ENCODE measurements at regions not wholly inside any gene's neighbourhood (a gene's known extent, or its start where the extent isn't known, plus 50 kb on each side); places are given as distances from the start of the nearest gene placed in this dataset.

DNA sequence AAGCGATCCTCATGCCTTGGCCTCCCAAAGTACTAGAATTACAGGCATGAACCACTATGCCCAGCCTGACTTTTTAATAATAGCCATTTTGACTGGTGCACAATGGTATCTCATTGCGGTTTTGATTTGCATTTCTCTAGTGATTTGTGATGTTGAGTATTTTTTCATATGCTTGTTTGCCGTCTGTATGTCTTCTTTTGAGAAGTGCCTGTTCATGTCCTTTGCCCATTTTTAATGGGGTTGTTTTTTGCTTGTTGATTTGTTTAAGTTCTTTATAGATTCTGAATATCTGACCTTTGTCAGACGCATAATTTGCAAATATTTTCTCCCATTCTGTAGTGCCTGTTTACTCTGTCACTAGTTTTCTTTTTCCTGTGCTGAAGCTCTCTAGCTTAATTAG lies 219.2 kb upstream of the CTBP2 start:
- H3K79me2 ChIP-seq (ENCODE audit: control insufficient read depth, insufficient read depth, low read length): no peaks in the 10 kb centered on the region
- H3K4me3 ChIP-seq (ENCODE audit: control extremely low read depth in 1 of 5, extremely low read depth in 1 of 5, insufficient read depth in 1 of 5, low read depth in 2 of 5, low read length in 4 of 5): no peak overlapping the region
- no peak for ATAC-seq (ENCODE audit: low read depth)
- peaks cover 3% of the 10 kb centered on the region for H3K9me3 Mint-ChIP-seq (ENCODE audit: insufficient read depth)
- intact Hi-C loops (cut with micrococcal nuclease): no loop called here
- no peaks in the 10 kb centered on the region for H4K20me1 ChIP-seq (ENCODE audit: control insufficient read depth, insufficient read depth, low read length, poor library complexity, severe bottlenecking)
- no peak overlapping the region for H3K27ac Mint-ChIP-seq
- no peak overlapping the region for H2AFZ ChIP-seq (ENCODE audit: insufficient read depth, low read depth, low read length, poor library complexity, severe bottlenecking)
- no peak overlapping the region for H3K4me2 ChIP-seq (replicated peaks; ENCODE audit: low read depth, low read length, poor library complexity, severe bottlenecking)
- no peak for TF ChIP-seq EZH2 (IDR thresholded peaks at IDR 0.05; ENCODE audit: borderline replicate concordance, insufficient read depth, low read depth, low read length, poor library complexity, severe bottlenecking)
- TF ChIP-seq, protein P1, sequence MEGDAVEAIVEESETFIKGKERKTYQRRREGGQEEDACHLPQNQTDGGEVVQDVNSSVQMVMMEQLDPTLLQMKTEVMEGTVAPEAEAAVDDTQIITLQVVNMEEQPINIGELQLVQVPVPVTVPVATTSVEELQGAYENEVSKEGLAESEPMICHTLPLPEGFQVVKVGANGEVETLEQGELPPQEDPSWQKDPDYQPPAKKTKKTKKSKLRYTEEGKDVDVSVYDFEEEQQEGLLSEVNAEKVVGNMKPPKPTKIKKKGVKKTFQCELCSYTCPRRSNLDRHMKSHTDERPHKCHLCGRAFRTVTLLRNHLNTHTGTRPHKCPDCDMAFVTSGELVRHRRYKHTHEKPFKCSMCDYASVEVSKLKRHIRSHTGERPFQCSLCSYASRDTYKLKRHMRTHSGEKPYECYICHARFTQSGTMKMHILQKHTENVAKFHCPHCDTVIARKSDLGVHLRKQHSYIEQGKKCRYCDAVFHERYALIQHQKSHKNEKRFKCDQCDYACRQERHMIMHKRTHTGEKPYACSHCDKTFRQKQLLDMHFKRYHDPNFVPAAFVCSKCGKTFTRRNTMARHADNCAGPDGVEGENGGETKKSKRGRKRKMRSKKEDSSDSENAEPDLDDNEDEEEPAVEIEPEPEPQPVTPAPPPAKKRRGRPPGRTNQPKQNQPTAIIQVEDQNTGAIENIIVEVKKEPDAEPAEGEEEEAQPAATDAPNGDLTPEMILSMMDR (IDR thresholded peaks at IDR 0.05): no peak
- H3K27me3 Mint-ChIP-seq: no peaks in the 10 kb centered on the region
- H3K9me3 ChIP-seq (ENCODE audit: control extremely low read depth in 1 of 3, control insufficient read depth in 2 of 3, insufficient read depth in 1 of 3, low read length in 2 of 3): peaks cover 0 to 8% (median 0%) of the 10 kb centered on the region in 3 donors
- POLR2A ChIA-PET: no interaction called here
- no peaks in the 10 kb centered on the region for H3K4me1 ChIP-seq (ENCODE audit: control insufficient read depth in 2 of 2, insufficient read depth in 2 of 2, low read length in 2 of 2)
- H3K27me3 ChIP-seq (replicated peaks in 1 of 4; ENCODE audit: control extremely low read depth in 1 of 4, control insufficient read depth in 3 of 4, insufficient read depth in 4 of 4, low read length in 3 of 4): no peaks in the 10 kb centered on the region
- 0% methylated on average over 1 of the region's 4 CpGs for WGBS (ENCODE audit: insufficient coverage)
- no peak overlapping the region for H3K27ac ChIP-seq (ENCODE audit: low read length in 2 of 2)
- H3K4me1 Mint-ChIP-seq: no peaks in the 10 kb centered on the region
- no peak for DNase-seq
- H3K36me3 ChIP-seq (replicated peaks in 1 of 2; ENCODE audit: control extremely low read depth in 1 of 2, control insufficient read depth in 1 of 2, extremely low read depth in 1 of 2, insufficient read depth in 2 of 2, low read length in 1 of 2): no peaks in the 10 kb centered on the region
- no peak overlapping the region for H3K9ac ChIP-seq (ENCODE audit: low read length)
- H3K4me3 Mint-ChIP-seq: no peak overlapping the region
- CTCF ChIA-PET: no interaction called here

DNA sequence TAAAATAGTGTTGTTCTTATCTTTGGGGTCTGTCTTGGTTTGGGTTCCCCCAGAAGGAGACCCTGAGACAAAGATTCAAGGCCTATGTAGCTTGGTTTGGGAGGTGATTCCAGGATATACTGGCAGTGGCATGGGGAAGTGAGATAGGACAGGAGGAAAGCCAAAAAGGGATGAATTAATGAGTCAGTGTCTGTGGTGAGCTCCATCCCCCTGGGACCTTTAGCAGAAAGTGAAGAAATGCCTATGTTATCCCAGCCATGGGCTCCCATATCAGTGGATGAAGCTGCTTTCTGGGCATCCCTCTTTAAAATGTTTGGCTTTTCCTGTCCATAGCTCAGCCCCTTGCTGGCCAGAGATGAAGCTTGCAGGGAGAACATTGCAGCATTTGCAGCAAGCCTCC lies 217.0 kb upstream of the CTBP2 start:
- ATAC-seq (ENCODE audit: low read depth): no peak
- Histone ChIP-seq H3K79me2 (ENCODE audit: control insufficient read depth, insufficient read depth, low read length) (no peaks in the 10 kb centered on the region), H3K9ac (ENCODE audit: low read length) (no peak overlapping the region), H2AFZ (ENCODE audit: insufficient read depth, low read depth, low read length, poor library complexity, severe bottlenecking) (no peak overlapping the region), H3K27me3 (replicated peaks in 1 of 4; ENCODE audit: control extremely low read depth in 1 of 4, control insufficient read depth in 3 of 4, insufficient read depth in 4 of 4, low read length in 3 of 4) (no peaks in the 10 kb centered on the region), H3K4me2 (replicated peaks; ENCODE audit: low read depth, low read length, poor library complexity, severe bottlenecking) (no peak overlapping the region), H3K9me3 (ENCODE audit: control extremely low read depth in 1 of 3, control insufficient read depth in 2 of 3, insufficient read depth in 1 of 3, low read length in 2 of 3) (peaks cover 0 to 5% (median 0%) of the 10 kb centered on the region in 3 donors), H3K27ac (ENCODE audit: low read length in 2 of 2) (no peak overlapping the region), H3K4me1 (ENCODE audit: control insufficient read depth in 2 of 2, insufficient read depth in 2 of 2, low read length in 2 of 2) (no peaks in the 10 kb centered on the region), H3K36me3 (replicated peaks in 1 of 2; ENCODE audit: control extremely low read depth in 1 of 2, control insufficient read depth in 1 of 2, extremely low read depth in 1 of 2, insufficient read depth in 2 of 2, low read length in 1 of 2) (no peaks in the 10 kb centered on the region), H4K20me1 (ENCODE audit: control insufficient read depth, insufficient read depth, low read length, poor library complexity, severe bottlenecking) (no peaks in the 10 kb centered on the region), H3K4me3 (ENCODE audit: control extremely low read depth in 1 of 5, extremely low read depth in 1 of 5, insufficient read depth in 1 of 5, low read depth in 2 of 5, low read length in 4 of 5) (no peak overlapping the region)
- TF ChIP-seq, protein P1 (IDR thresholded peaks at IDR 0.05): no peak
- no peak for TF ChIP-seq EZH2 (IDR thresholded peaks at IDR 0.05; ENCODE audit: borderline replicate concordance, insufficient read depth, low read depth, low read length, poor library complexity, severe bottlenecking)
- Mint-ChIP-seq H3K27ac (no peak overlapping the region), H3K4me3 (no peak overlapping the region), H3K9me3 (ENCODE audit: insufficient read depth) (no peaks in the 10 kb centered on the region), H3K4me1 (no peaks in the 10 kb centered on the region), H3K27me3 (no peaks in the 10 kb centered on the region)
- ChIA-PET CTCF (interaction anchor here (0.8 kb wide), 1 partner anchor 112 kb away, joined by 3 read pairs; no protein-coding TSS in a partner anchor), POLR2A (no interaction called here)
- intact Hi-C loops (cut with micrococcal nuclease): no loop called here
- no peak for DNase-seq

All from B cell (primary cell).